ENCODE measurements at regions not wholly inside any gene's neighbourhood (a gene's known extent, or its start where the extent isn't known, plus 50 kb on each side); places are given as distances from the start of the nearest gene placed in this dataset.

DNA sequence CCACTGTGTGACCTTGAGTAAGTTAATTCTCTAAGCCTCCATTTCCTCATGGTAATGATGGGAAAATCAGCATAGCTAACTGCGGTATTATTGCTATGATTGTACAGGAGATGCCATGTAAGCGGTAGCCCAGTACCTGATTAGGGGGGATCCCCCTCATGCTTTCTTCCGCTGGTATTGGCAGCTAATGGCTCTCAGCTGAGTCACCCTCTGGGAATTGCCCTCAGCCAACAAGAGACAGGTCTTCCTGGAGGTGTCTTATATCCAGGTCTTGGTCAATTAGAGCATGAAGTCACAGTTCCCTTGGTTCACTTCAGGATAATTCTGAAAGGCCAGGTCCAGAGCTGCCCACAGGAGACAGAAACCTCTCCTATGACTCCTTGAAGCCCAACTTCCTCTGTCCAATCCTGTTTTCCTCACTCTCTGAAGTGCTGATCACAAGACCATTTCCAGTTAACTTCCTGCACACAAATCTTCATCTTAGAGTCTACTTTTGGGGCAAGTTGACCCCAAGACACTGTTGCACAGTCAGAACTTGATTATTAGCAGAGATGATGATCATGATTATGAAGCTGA is 724.7 kb upstream of the ZNF385D start:
- Histone ChIP-seq H3K27ac (no peak overlapping the region), H3K9me3 (no peaks in the 10 kb centered on the region), H3K36me3 (no peaks in the 10 kb centered on the region), H3K4me1 (no peaks in the 10 kb centered on the region), H3K27me3 (no peaks in the 10 kb centered on the region), H3K4me3 (no peak overlapping the region)
- no peak for DNase-seq (ENCODE audit: low spot score in 2 of 2)
- TF ChIP-seq, protein P1, sequence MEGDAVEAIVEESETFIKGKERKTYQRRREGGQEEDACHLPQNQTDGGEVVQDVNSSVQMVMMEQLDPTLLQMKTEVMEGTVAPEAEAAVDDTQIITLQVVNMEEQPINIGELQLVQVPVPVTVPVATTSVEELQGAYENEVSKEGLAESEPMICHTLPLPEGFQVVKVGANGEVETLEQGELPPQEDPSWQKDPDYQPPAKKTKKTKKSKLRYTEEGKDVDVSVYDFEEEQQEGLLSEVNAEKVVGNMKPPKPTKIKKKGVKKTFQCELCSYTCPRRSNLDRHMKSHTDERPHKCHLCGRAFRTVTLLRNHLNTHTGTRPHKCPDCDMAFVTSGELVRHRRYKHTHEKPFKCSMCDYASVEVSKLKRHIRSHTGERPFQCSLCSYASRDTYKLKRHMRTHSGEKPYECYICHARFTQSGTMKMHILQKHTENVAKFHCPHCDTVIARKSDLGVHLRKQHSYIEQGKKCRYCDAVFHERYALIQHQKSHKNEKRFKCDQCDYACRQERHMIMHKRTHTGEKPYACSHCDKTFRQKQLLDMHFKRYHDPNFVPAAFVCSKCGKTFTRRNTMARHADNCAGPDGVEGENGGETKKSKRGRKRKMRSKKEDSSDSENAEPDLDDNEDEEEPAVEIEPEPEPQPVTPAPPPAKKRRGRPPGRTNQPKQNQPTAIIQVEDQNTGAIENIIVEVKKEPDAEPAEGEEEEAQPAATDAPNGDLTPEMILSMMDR (IDR thresholded peaks at IDR 0.05): no peak
- TF ChIP-seq POLR2A (IDR thresholded peaks at IDR 0.05) (no peak), POLR2AphosphoS5 (IDR thresholded peaks at IDR 0.05) (no peak)
- intact Hi-C loops (cut with DNase I; ENCODE audit: low total_unique reads): no loop called here

DNA sequence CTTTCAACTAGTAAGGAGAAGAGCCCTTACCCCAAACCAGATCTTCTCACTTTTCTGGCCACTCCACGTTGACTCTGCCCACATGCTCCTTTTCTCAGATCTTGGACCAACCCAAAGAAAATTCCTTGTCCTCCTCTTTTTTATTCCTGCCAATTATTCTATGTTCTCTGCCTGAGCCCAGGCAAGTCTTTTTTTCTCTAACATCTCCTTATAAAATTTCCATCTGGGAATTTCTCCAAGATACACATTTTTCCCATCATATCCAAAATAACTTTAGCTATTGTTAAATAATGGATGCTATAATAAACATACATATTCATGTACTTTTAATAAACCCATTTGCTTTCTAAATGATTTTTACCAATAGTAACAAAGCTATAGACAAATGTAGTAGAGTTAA is 726.0 kb upstream of the ZNF385D start:
- no peaks in the 10 kb centered on the region for H3K4me1 ChIP-seq
- no peak overlapping the region for H3K27ac ChIP-seq
- TF ChIP-seq, protein P1 (IDR thresholded peaks at IDR 0.05): no peak
- TF ChIP-seq POLR2AphosphoS5 (IDR thresholded peaks at IDR 0.05): no peak
- TF ChIP-seq POLR2A (IDR thresholded peaks at IDR 0.05): no peak
- H3K4me3 ChIP-seq: no peak overlapping the region
- DNase-seq (ENCODE audit: low spot score in 2 of 2): no peak
- H3K36me3 ChIP-seq: no peaks in the 10 kb centered on the region
- intact Hi-C loops (cut with DNase I; ENCODE audit: low total_unique reads): no loop called here
- no peaks in the 10 kb centered on the region for H3K9me3 ChIP-seq
- H3K27me3 ChIP-seq: no peaks in the 10 kb centered on the region

DNA sequence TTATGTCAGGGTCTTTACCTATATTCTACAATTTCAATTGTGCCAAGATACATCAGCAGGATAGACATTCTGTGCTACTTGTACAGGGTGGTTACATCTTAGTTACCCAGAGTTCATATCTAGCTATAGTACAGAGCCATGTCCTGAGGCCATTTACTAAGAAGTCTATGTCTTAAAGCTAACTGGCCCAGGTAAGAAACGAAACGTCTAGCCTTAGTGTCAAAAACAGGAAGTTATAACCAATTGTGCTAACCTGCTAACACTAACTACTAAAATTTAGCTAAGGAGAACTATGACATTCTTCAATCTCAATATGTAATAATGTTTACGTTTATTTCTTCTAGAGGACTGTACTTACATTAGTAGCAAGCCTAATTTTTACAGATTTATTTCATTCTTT is 717.2 kb upstream of the UBE2E2 start:
- Histone ChIP-seq H3K27me3 (no peaks in the 10 kb centered on the region), H3K4me3 (no peak overlapping the region), H3K4me1 (no peaks in the 10 kb centered on the region), H3K27ac (no peak overlapping the region), H3K36me3 (no peaks in the 10 kb centered on the region), H3K9me3 (no peaks in the 10 kb centered on the region)
- intact Hi-C loops (cut with DNase I; ENCODE audit: low total_unique reads): no loop called here
- TF ChIP-seq POLR2AphosphoS5 (IDR thresholded peaks at IDR 0.05) (no peak), POLR2A (IDR thresholded peaks at IDR 0.05) (no peak)
- TF ChIP-seq, protein P1 (IDR thresholded peaks at IDR 0.05): no peak
- DNase-seq (ENCODE audit: low spot score in 2 of 2): no peak

DNA sequence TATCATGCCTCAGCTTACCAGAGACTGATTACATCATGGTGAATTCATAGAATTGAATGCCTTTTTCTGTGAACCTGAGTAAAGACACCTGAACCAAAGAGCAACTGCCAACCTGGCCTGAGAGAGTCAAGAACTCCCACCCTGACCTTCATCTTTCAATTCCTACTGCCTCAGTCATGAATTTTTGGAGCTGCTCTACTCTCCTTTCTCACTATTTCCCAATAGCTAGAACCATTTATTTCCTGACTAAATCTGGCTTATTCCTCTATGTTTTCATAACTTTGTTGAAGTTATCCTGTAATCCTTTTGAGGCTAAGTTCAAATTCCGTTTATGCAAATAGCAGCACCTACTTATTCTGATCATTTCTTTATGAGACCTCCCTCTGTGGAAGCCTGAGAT is 712.4 kb upstream of the UBE2E2 start:
- Histone ChIP-seq H3K27me3 (no peaks in the 10 kb centered on the region), H3K4me1 (no peaks in the 10 kb centered on the region), H3K9me3 (no peaks in the 10 kb centered on the region), H3K36me3 (no peaks in the 10 kb centered on the region), H3K27ac (no peak overlapping the region), H3K4me3 (no peak overlapping the region)
- intact Hi-C loops (cut with DNase I; ENCODE audit: low total_unique reads): no loop called here
- DNase-seq (ENCODE audit: low spot score in 2 of 2): no peak
- TF ChIP-seq POLR2A (IDR thresholded peaks at IDR 0.05): no peak
- TF ChIP-seq, protein P1 (IDR thresholded peaks at IDR 0.05): no peak
- no peak for TF ChIP-seq POLR2AphosphoS5 (IDR thresholded peaks at IDR 0.05)

DNA sequence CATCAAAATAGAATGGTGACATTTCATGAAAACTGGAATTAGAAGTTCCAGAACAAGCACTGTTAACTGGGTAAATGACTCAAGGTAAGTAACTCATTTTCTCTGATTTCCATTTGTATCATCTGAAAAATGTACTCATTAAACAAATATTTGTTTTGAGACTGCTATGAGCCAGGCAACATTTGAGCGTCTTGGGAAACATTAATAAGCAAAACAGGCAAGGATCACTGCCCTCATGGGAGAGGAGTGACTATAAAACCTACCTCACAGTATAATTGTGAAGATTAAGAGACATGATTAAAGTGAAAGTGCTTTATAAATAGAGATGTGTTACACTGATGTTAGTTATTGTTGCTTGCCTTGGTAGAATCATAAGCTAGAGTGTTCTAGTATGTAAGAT is 711.8 kb upstream of the UBE2E2 start:
- H3K27ac ChIP-seq: no peak overlapping the region
- H3K27me3 ChIP-seq: no peaks in the 10 kb centered on the region
- DNase-seq (ENCODE audit: low spot score in 2 of 2): no peak
- TF ChIP-seq, protein P1 (IDR thresholded peaks at IDR 0.05): no peak
- no peak for TF ChIP-seq POLR2AphosphoS5 (IDR thresholded peaks at IDR 0.05)
- no peak for TF ChIP-seq POLR2A (IDR thresholded peaks at IDR 0.05)
- no peaks in the 10 kb centered on the region for H3K9me3 ChIP-seq
- intact Hi-C loops (cut with DNase I; ENCODE audit: low total_unique reads): no loop called here
- H3K4me1 ChIP-seq: no peaks in the 10 kb centered on the region
- H3K4me3 ChIP-seq: no peak overlapping the region
- H3K36me3 ChIP-seq: no peaks in the 10 kb centered on the region
